GM21786 (cell line): ENCODE measurements at regions not wholly inside any gene's neighbourhood (a gene's known extent, or its start where the extent isn't known, plus 50 kb on each side); places are given as distances from the start of the nearest gene placed in this dataset.

ENCODE experiments used
- ATAC-seq: cut with Tn5 transposase; IDR thresholded peaks from one replicate; pipeline ENCODE4 v1.9.1; 2021; ENCODE audit not compliant: unreplicated experiment

- no peak for ATAC-seq
These were observed 338.5 kb downstream of the PLK2 start for GRCh38 chr5:58121391-58121790.

- no peak for ATAC-seq
These were observed 342.3 kb downstream of the PLK2 start for GRCh38 chr5:58117542-58117941.

GRCh38 chr5:58116346-58116745 lies 343.5 kb downstream of the PLK2 start:
- no peak for ATAC-seq

GRCh38 chr5:58115811-58116210 lies 344.1 kb downstream of the PLK2 start:
- no peak for ATAC-seq

GRCh38 chr5:58114324-58114723 lies 345.6 kb downstream of the PLK2 start:
- ATAC-seq, result no peak

- no peak for ATAC-seq
These were observed 346.7 kb downstream of the PLK2 start for GRCh38 chr5:58113172-58113571.

GRCh38 chr5:58108511-58108910 lies 351.4 kb downstream of the PLK2 start:
- no peak for ATAC-seq

- ATAC-seq, result no peak
These were observed 352.2 kb downstream of the PLK2 start for GRCh38 chr5:58107704-58108103.

GRCh38 chr5:58106754-58107410 lies 353.0 kb downstream of the PLK2 start:
- ATAC-seq, result no peak

GRCh38 chr5:58105836-58106235 lies 354.1 kb downstream of the PLK2 start:
- no peak for ATAC-seq

- no peak for ATAC-seq
These were observed 360.6 kb downstream of the PLK2 start for GRCh38 chr5:58099257-58099656.

- no peak for ATAC-seq
These were observed 365.9 kb downstream of the PLK2 start for GRCh38 chr5:58094031-58094430.

- ATAC-seq, result no peak
These were observed 369.2 kb downstream of the PLK2 start for GRCh38 chr5:58090704-58091103.

- no peak for ATAC-seq
These were observed 370.9 kb downstream of the PLK2 start for GRCh38 chr5:58088941-58089340.

- no peak for ATAC-seq
These were observed 372.0 kb downstream of the PLK2 start for GRCh38 chr5:58087905-58088304.

- ATAC-seq, result no peak
These were observed 372.8 kb downstream of the PLK2 start for GRCh38 chr5:58087123-58087522.

- ATAC-seq, result no peak
These were observed 374.1 kb downstream of the PLK2 start for GRCh38 chr5:58085800-58086199.

- no peak for ATAC-seq
These were observed 378.5 kb downstream of the PLK2 start for GRCh38 chr5:58081435-58081834.

GRCh38 chr5:58080573-58080972 lies 379.3 kb downstream of the PLK2 start:
- ATAC-seq, result no peak

GRCh38 chr5:58077966-58078365 lies 381.9 kb downstream of the PLK2 start:
- no peak for ATAC-seq

- no peak for ATAC-seq
These were observed 382.5 kb downstream of the PLK2 start for GRCh38 chr5:58077416-58077815.

- ATAC-seq, result no peak
These were observed 383.2 kb downstream of the PLK2 start for GRCh38 chr5:58076483-58077257.

GRCh38 chr5:58075907-58076306 lies 384.0 kb downstream of the PLK2 start:
- no peak for ATAC-seq
